HG03521 (cell line): ENCODE measurements at regions not wholly inside any gene's neighbourhood (a gene's known extent, or its start where the extent isn't known, plus 50 kb on each side); places are given as distances from the start of the nearest gene placed in this dataset.

ENCODE experiments used
- ATAC-seq: cut with Tn5 transposase; IDR thresholded peaks from one replicate; pipeline ENCODE4 v1.9.1; 2021; ENCODE audit warnings: mild to moderate bottlenecking, moderate library complexity; ENCODE audit not compliant: unreplicated experiment

GRCh38 chr5:37921452-37921851 lies 81.6 kb upstream of the GDNF start:
- no peak for ATAC-seq

- ATAC-seq, result no peak
Measured at GRCh38 chr5:37918424-37918823, 78.6 kb upstream of the GDNF start.

- ATAC-seq, result no peak
Measured at GRCh38 chr5:37916525-37916924, 76.7 kb upstream of the GDNF start.

- peak; percentile 71 for ATAC-seq
Measured at GRCh38 chr5:37915097-37915736, 75.4 kb upstream of the GDNF start.

GRCh38 chr5:37909610-37910266 lies 69.9 kb upstream of the GDNF start:
- ATAC-seq, result peak; percentile 69

GRCh38 chr5:37906416-37906815 lies 66.6 kb upstream of the GDNF start:
- no peak for ATAC-seq

- ATAC-seq, result no peak
Measured at GRCh38 chr5:37905230-37905629, 65.4 kb upstream of the GDNF start.

GRCh38 chr5:37902323-37902722 lies 62.5 kb upstream of the GDNF start:
- no peak for ATAC-seq

- no peak for ATAC-seq
Measured at GRCh38 chr5:37900692-37901091, 60.9 kb upstream of the GDNF start.

GRCh38 chr5:37899037-37899436 lies 59.2 kb upstream of the GDNF start:
- ATAC-seq, result no peak

- ATAC-seq, result no peak
Measured at GRCh38 chr5:37896159-37896558, 56.3 kb upstream of the GDNF start.

GRCh38 chr5:37893434-37894134 lies 53.7 kb upstream of the GDNF start:
- no peak for ATAC-seq

- ATAC-seq, result no peak
Measured at GRCh38 chr5:37892586-37892985, 52.7 kb upstream of the GDNF start.

- ATAC-seq, result no peak
Measured at GRCh38 chr5:37891832-37892231, 52.0 kb upstream of the GDNF start.

- no peak for ATAC-seq
Measured at GRCh38 chr5:37889612-37890317, 49.9 kb upstream of the GDNF start.
